Heart right ventricle (tissue), 16 donors: ENCODE measurements at regions not wholly inside any gene's neighbourhood (a gene's known extent, or its start where the extent isn't known, plus 50 kb on each side); places are given as distances from the start of the nearest gene placed in this dataset.

ENCODE experiments used
- ATAC-seq, 8 donors: fragments of 200-7000 bp; cut with Tn5 transposase; one replicate each; pipeline ENCODE4 v1.9.1; 2020; ENCODE audit warnings: mild to moderate bottlenecking in 8 of 8, moderate library complexity in 8 of 8, moderate number of reproducible peaks in 1 of 8
- DNase-seq, 2 donors: peaks; one replicate each; pipeline ENCODE4 v3.0.0-alpha.2; 2020
- H3K27ac ChIP-seq, 10 donors: fragments of 200-600 bp; sonication (generic) in 2 of 10; one replicate each; pipeline versions ENCODE4 v1.5.0 to v1.8.0; 2020 to 2022; ENCODE audit warnings: mild to moderate bottlenecking in 3 of 10
- H3K27me3 ChIP-seq, 7 donors: fragments of 200-600 bp; one replicate each; pipeline ENCODE4 v1.8.0; 2021 to 2022; ENCODE audit warnings: mild to moderate bottlenecking in 2 of 7
- H3K36me3 ChIP-seq, 9 donors: fragments of 200-600 bp; sonication (generic) in 1 of 9; one replicate each; pipeline versions ENCODE4 v1.5.0 to v1.8.0; 2020 to 2022; ENCODE audit warnings: mild to moderate bottlenecking in 2 of 9
- H3K4me1 ChIP-seq, 9 donors: fragments of 200-600 bp; sonication (generic) in 1 of 9; one replicate each; pipeline versions ENCODE4 v1.5.0 to v1.8.0; 2020 to 2022; ENCODE audit warnings: mild to moderate bottlenecking in 4 of 9
- H3K4me3 ChIP-seq, 10 donors: fragments of 200-600 bp; sonication (generic) in 2 of 10; one replicate each; pipeline versions ENCODE4 v1.5.0 to v1.8.0; 2020 to 2022; ENCODE audit warnings: mild to moderate bottlenecking in 7 of 10, moderate library complexity in 2 of 10
- H3K9me3 ChIP-seq, 11 donors: fragments of 200-600 bp in 10 of 11; sonication (generic) in 2 of 11; one replicate each; pipeline versions ENCODE4 v1.5.0 to v1.8.0; 2013 to 2022; ENCODE audit warnings: mild to moderate bottlenecking in 2 of 11, control low read depth in 1 of 11, moderate library complexity in 1 of 11
- CTCF ChIP-seq, 9 donors: fragments of 200-600 bp; sonication (generic) in 2 of 9; IDR thresholded peaks; one replicate each; pipeline versions ENCODE4 v1.5.0 to v1.8.0; 2021 to 2022; ENCODE audit warnings: antibody characterized with exemption in 9 of 9, mild to moderate bottlenecking in 5 of 9, moderate library complexity in 1 of 9
- WGBS, 2 donors: extraction: QIAGEN DNeasy Blood & Tissue Kit; methylation state at CpG; one replicate each; pipeline ENCODE4 v1.1.7; 2013; ENCODE audit warnings: inconsistent platforms in 1 of 2; 5-methylcytosine and 5-hydroxymethylcytosine counted together
- intact Hi-C, 10 donors: fragments of 100-400 bp; cut with DNase I; formaldehyde crosslinking; loops; one replicate each; pipeline versions ENCODE4 v1.11.1 to v1.14.2; 2022
- donor health status: Arrhythmogenic right ventricular cardiomyopathy.
- donor health status: ischemic (EF 13 %, LVEDD 7.1; RV severe dilation, severe dysfunction).
- donor health status: healthy with polysubstance abuse.
- donor health status: DM: no; HTN: yes; CAD: no.
- donor health status: DM: no; HTN: no; CAD: no.
- donor health status: ischemic (EF 25% LVEDD 6.9; RV normal size, moderate dysfunction).
- donor health status: ischemic (EF 25% LVEDD 5.7; RV mildly dilated, moderate dysfunction).
- donor health status: healthy.
- donor health status: DM: yes; HTN: yes; CAD: no.
- donor health status: Ischemic cardiomyopathy.
- donor health status: ischemic (EF 35%, LVEDD 5.7; RV mildly dilated, moderate dysfunction).
- donor health status: nonischemic (EF 11% LVEDD 7.7; RV severe dilation, severe dysfunction).
- donor health status: DM: yes; HTN: yes; CAD: no.
- donor health status: PGD.
- donor health status: ischemic (EF 29% LVEDD 5.4; RV normal size, mild dysfunction).
- donor health status: nonischemic (EF 23%, LVEDD 6.1; RV moderate dilation, normal function).

GRCh38 chr4:19146038-19146437 is 1105.7 kb upstream of the SLIT2 start:
- 80 to 82% methylated on average over 3 of the region's 3 CpGs for WGBS, 2 donors
- DNase-seq = no peak
- no peaks in the 10 kb centered on the region for H3K4me1 ChIP-seq
- H3K36me3 ChIP-seq = no peaks in the 10 kb centered on the region
- intact Hi-C loops = no loop called here
- no peak for ATAC-seq
- no peaks in the 10 kb centered on the region for H3K9me3 ChIP-seq
- no peak overlapping the region for H3K27ac ChIP-seq
- no peaks in the 10 kb centered on the region for H3K27me3 ChIP-seq
- no peak for TF ChIP-seq CTCF (IDR thresholded peaks at IDR 0.05)
- H3K4me3 ChIP-seq = no peak overlapping the region

GRCh38 chr4:19135895-19136633 is 1114.5 kb upstream of the LCORL start:
- no peaks in the 10 kb centered on the region for H3K4me1 ChIP-seq
- DNase-seq (no peak), ATAC-seq (no peak)
- TF ChIP-seq CTCF (IDR thresholded peaks at IDR 0.05) = no peak
- H3K9me3 ChIP-seq = peaks cover 0 to 3% (median 0%) of the 10 kb centered on the region in 11 donors
- intact Hi-C loops = no loop called here
- H3K4me3 ChIP-seq = no peak overlapping the region
- H3K27ac ChIP-seq = no peak overlapping the region
- no peaks in the 10 kb centered on the region for H3K27me3 ChIP-seq
- H3K36me3 ChIP-seq = no peaks in the 10 kb centered on the region
- WGBS, 2 donors = 84% methylated on average over 1 of the region's 1 CpG

GRCh38 chr4:19134685-19135084 is 1113.1 kb upstream of the LCORL start:
- no peaks in the 10 kb centered on the region for H3K36me3 ChIP-seq
- intact Hi-C loops = no loop called here
- H3K9me3 ChIP-seq = peaks cover 0 to 3% (median 0%) of the 10 kb centered on the region in 11 donors
- DNase-seq (no peak), ATAC-seq (no peak)
- TF ChIP-seq CTCF (IDR thresholded peaks at IDR 0.05) = no peak
- H3K27me3 ChIP-seq = no peaks in the 10 kb centered on the region
- no peaks in the 10 kb centered on the region for H3K4me1 ChIP-seq
- H3K27ac ChIP-seq = no peak overlapping the region
- WGBS, 2 donors = 39 to 47% methylated on average over 3 of the region's 3 CpGs
- no peak overlapping the region for H3K4me3 ChIP-seq

- intact Hi-C loops = no loop called here
- Histone ChIP-seq H3K36me3 (no peaks in the 10 kb centered on the region), H3K27ac (no peak overlapping the region), H3K27me3 (no peaks in the 10 kb centered on the region), H3K4me3 (no peak overlapping the region), H3K4me1 (no peaks in the 10 kb centered on the region), H3K9me3 (peaks cover 0 to 3% (median 0%) of the 10 kb centered on the region in 11 donors)
- ATAC-seq (no peak), DNase-seq (no peak)
- TF ChIP-seq CTCF (IDR thresholded peaks at IDR 0.05) = no peak
- WGBS, 2 donors = 77 to 78% methylated on average over 1 of the region's 1 CpG
Measured at GRCh38 chr4:19133315-19133714, 1111.8 kb upstream of the LCORL start.
